Neural crest cell (in vitro differentiated cells): ENCODE measurements at regions not wholly inside any gene's neighbourhood (a gene's known extent, or its start where the extent isn't known, plus 50 kb on each side); places are given as distances from the start of the nearest gene placed in this dataset.

Experiments used
- DNase-seq: peaks from one replicate; pipeline ENCODE4 v3.0.0; 2021; ENCODE audit warnings: low read depth, mixed read lengths, low spot score
- H3K27ac Mint-ChIP-seq: one replicate; pipeline ENCODE4 v1.8.0; 2021; ENCODE audit warnings: mild to moderate bottlenecking, mixed read lengths; ENCODE audit not compliant: unreplicated experiment
- H3K27me3 Mint-ChIP-seq: 2 replicates; pipeline ENCODE4 v1.8.0; 2021; ENCODE audit warnings: low read depth, mild to moderate bottlenecking, mixed read lengths
- H3K36me3 Mint-ChIP-seq: 2 replicates; pipeline ENCODE4 v1.8.0; 2021; ENCODE audit warnings: low read depth, mild to moderate bottlenecking, mixed read lengths
- H3K4me1 Mint-ChIP-seq: 2 replicates; pipeline ENCODE4 v1.8.0; 2021; ENCODE audit warnings: mixed read lengths
- H3K4me3 Mint-ChIP-seq: one replicate; pipeline ENCODE4 v1.8.0; 2021; ENCODE audit warnings: mild to moderate bottlenecking, mixed read lengths
- H3K9me3 Mint-ChIP-seq: 2 replicates; pipeline ENCODE4 v1.8.0; 2021; ENCODE audit warnings: mixed read lengths
- CTCF ChIP-seq: fragments of 200-600 bp; sonication (generic); conservative IDR thresholded peaks from 2 replicates; pipeline ENCODE4 v1.5.0; 2021; ENCODE audit warnings: antibody characterized with exemption, mild to moderate bottlenecking

DNA sequence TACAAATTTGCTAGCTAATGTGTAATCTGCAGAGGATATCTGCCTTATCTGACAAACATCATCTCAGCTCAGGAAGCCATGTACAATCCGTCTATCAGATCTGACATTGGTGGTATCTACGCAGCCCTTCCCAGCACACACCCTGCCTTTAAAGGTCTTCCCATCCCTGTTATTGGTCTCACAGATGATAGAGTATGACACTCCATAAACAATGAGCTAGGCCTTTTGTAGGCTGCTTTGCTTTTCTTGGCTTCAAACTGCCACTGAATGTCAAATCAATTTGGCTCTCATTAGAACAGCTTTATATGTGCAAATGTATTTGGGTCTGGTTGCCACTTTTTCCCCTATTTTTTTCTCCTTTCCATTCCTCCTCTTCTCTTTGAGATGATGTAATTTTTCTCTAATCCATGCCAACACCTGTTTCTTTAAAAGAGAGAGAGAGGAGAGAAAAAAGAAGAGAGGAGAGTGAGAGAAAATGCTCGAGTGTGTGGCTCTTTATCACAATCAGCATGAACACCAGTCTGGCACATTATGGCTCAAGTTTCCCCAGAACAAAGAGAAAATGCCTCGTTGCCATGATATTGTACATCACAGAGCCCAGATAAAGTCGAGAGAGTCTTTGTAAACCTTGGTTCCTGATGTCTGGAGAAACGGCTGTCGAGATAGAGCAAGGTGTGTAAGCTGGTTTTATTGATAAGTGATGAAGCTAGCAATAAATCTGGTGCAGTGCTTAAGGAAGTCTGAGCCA is 80.8 kb upstream of the DPH6 start:
- no peak for TF ChIP-seq CTCF
- no peaks in the 10 kb centered on the region for H3K4me1 Mint-ChIP-seq

GRCh38 chr15:35627696-35628095 is 81.7 kb upstream of the DPH6 start:
- no peaks in the 10 kb centered on the region for H3K36me3 Mint-ChIP-seq
- no peak for TF ChIP-seq CTCF
- no peak for DNase-seq
- no peaks in the 10 kb centered on the region for H3K27me3 Mint-ChIP-seq
- H3K27ac Mint-ChIP-seq = no peak overlapping the region
- peaks cover 3% of the 10 kb centered on the region for H3K9me3 Mint-ChIP-seq
- H3K4me1 Mint-ChIP-seq = no peaks in the 10 kb centered on the region
- H3K4me3 Mint-ChIP-seq = no peak overlapping the region

More for the DNA sequence above, 80.8 kb upstream of the DPH6 start:
- Mint-ChIP-seq H3K36me3 (no peaks in the 10 kb centered on the region), H3K27ac (no peak overlapping the region), H3K4me3 (no peak overlapping the region), H3K27me3 (no peaks in the 10 kb centered on the region), H3K9me3 (peaks cover 3% of the 10 kb centered on the region)
- DNase-seq = no peak

DNA sequence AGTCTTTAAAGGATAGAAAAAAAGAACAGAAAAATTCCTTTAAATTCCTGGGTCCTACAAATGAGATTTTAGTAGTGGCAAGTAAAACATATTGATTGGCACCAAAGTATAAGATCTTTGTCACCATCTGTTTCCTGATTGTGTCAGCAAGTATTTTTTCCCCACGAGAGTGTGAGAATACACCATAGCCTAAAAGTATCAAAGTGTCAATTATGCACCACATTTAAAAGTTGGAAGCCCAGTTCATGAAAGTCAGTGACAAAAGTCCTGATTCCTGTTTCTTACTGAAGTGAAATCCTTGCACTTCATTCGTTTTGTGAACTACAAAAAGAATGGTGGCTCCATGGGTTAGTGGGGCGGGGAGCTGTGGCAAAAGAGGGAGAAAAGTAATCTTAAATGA is 83.8 kb upstream of the DPH6 start:
- Mint-ChIP-seq H3K4me1 (no peaks in the 10 kb centered on the region), H3K9me3 (no peaks in the 10 kb centered on the region), H3K27me3 (no peaks in the 10 kb centered on the region), H3K4me3 (no peak overlapping the region), H3K27ac (no peak overlapping the region), H3K36me3 (no peaks in the 10 kb centered on the region)
- no peak for DNase-seq
- TF ChIP-seq CTCF = no peak

DNA sequence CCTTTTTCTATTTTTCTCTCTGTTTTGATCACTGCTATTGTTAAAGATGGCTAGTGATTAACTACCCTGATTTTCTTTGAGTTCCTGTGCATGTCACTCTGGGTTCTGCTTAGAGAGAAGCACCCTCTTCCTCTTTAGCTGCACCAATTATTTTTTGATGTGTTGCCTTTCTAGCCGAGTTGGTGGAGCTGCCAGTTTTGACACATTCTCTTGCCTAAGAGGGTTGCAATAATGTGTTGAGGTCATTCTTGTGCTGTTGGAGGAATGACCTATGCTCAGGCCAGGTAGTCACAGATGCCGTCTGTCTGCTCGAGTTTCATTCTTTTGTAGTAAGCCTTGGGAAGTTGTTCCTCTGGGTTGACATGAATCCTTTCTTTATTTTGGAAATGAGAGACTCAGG is 84.6 kb upstream of the DPH6 start:
- no peak for TF ChIP-seq CTCF
- DNase-seq = no peak
- H3K27ac Mint-ChIP-seq = no peak overlapping the region
- H3K27me3 Mint-ChIP-seq = no peaks in the 10 kb centered on the region
- no peaks in the 10 kb centered on the region for H3K36me3 Mint-ChIP-seq
- no peak overlapping the region for H3K4me3 Mint-ChIP-seq
- no peaks in the 10 kb centered on the region for H3K9me3 Mint-ChIP-seq
- H3K4me1 Mint-ChIP-seq = no peaks in the 10 kb centered on the region

DNA sequence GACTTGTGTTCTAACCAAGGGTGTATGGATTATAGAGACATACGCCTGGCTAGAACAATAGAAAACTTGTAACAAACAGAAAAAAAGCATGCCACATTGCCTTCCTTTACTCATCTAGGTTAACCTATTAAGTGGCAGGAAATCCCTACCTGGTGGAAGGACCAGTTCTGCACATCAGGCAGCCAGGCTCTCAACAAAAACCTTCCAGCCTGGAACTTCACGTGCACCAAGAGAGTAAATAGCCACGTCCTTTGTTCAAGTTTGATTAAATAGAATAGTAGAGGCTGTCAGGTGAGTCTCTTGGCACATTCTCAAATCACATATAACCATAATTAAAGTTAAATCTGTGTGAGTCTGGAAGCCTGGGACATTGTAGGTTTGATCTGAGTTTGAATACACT is 85.0 kb upstream of the DPH6 start:
- no peak for TF ChIP-seq CTCF
- no peaks in the 10 kb centered on the region for H3K36me3 Mint-ChIP-seq
- no peaks in the 10 kb centered on the region for H3K4me1 Mint-ChIP-seq
- no peak overlapping the region for H3K27ac Mint-ChIP-seq
- no peak for DNase-seq
- H3K9me3 Mint-ChIP-seq = no peaks in the 10 kb centered on the region
- no peak overlapping the region for H3K4me3 Mint-ChIP-seq
- no peaks in the 10 kb centered on the region for H3K27me3 Mint-ChIP-seq
